Endothelial cell of hepatic sinusoid (primary cell): ENCODE measurements at regions not wholly inside any gene's neighbourhood (a gene's known extent, or its start where the extent isn't known, plus 50 kb on each side); places are given as distances from the start of the nearest gene placed in this dataset.

Experiments
- in situ Hi-C: cut with HindIII; loops from 2 replicates; pipeline ENCODE4 v1.10.0; 2017; ENCODE audit warnings: low sequenced_read_pairs

- in situ Hi-C loops: no loop called here
Measured at GRCh38 chrX:8314881-8315280, 143.8 kb upstream of the VCX2 start.

- in situ Hi-C loops: no loop called here
Measured at GRCh38 chrX:8319359-8319758, 145.3 kb upstream of the VCX3B start.

- in situ Hi-C loops: no loop called here
Measured at GRCh38 chrX:8323356-8323755, 141.3 kb upstream of the VCX3B start.

DNA sequence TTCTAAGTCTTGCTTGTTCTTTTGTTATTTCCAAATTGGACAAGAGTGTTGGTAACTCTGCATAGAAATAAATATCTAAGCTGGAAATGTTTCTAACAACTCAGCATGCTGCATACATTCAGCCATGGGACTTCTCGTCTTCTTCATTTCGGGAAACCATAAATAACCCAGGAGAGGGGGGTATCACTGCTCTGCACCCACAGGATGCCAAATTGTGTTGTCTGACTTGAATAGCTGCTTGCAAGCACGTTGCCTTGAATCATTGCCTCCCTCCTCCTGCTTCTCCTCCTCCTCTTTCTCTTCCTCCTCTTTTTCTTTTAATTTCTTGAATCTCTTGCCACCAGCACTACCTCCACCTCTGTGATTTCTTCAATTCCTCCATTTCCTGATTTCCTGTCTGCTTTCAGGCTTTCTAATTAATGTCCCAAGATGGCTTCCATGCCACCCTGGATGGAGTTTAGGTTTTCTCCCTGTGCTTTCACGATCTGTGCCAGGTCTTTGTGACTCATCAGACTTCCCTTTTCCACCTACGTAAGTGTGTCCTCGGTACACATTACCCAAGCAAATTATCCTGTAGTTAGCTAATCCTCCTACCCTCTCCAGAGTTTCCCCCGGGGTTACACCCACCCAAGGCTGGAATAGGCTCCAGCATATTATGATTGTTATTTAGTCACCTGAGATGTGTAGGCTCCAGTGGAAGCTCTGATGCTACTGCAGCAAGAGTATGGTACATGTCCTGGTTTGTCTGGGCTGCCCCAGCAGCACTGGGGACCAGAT, 122.6 kb upstream of the VCX3B start:
- in situ Hi-C loops: no loop called here

GRCh38 chrX:8345473-8345872, 119.2 kb upstream of the VCX3B start:
- in situ Hi-C loops: loop anchor here (5.0 kb wide), 1 partner anchor 58 kb away; no protein-coding TSS in a partner anchor

GRCh38 chrX:8346060-8346459, 118.6 kb upstream of the VCX3B start:
- in situ Hi-C loops: loop anchor here (5.0 kb wide), 1 partner anchor 59 kb away; no protein-coding TSS in a partner anchor

DNA sequence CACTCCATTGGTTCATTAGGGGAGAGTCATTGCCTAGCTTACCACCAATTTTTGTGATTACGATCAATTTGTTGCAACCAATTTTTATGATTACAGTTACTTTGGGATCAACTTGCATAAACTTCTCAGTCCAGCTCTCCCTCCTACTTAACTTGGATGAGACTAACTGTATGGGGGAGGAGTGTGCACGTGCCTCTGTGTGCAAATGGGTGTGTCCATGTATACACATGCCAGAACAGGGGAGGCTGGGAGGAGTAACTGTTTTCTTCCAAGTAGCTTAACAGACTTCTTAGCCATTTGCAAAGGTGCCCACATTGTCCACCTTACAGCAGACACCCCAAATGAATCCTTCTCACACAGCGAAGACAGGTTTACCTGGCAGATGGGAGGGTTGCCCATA, 117.7 kb upstream of the VCX3B start:
- in situ Hi-C loops: loop anchor here (5.0 kb wide), 1 partner anchor 60 kb away; no protein-coding TSS in a partner anchor

DNA sequence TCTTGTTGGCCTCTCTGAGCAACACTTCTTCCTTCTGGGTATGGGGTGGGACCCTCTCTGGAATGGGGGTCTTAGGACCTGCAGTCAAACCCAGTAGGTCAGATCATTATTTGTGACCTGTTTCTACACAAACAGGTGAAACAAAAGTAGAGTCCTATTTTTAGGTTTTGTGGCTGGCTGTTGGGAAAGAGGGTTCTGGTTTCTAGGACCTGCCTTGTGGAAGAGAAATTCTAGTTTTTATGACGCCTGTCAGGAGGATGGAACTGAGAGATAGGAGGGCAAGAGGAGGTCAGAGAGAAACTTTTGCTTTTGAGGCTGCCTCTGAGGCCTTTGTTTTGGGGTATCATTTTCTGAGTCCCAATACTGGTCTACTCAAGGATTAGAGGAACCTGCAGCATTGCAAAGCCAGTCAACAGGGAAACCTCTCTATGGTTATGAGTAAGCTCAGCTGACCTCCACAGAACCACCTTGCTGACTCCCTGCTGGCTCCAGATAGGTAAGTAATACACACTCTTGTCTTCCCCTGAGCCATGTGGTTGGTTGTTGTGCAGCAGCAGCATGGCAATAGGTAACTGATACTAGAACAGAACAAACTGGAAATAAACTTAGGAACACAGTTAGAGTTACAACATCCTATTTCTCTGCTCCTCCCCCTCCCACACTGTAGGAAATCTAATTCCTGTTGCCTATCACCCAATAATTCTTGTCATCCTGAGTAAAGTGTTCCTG, 114.7 kb upstream of the VCX3B start:
- in situ Hi-C loops: loop anchor here (5.0 kb wide), 1 partner anchor 63 kb away; no protein-coding TSS in a partner anchor

DNA sequence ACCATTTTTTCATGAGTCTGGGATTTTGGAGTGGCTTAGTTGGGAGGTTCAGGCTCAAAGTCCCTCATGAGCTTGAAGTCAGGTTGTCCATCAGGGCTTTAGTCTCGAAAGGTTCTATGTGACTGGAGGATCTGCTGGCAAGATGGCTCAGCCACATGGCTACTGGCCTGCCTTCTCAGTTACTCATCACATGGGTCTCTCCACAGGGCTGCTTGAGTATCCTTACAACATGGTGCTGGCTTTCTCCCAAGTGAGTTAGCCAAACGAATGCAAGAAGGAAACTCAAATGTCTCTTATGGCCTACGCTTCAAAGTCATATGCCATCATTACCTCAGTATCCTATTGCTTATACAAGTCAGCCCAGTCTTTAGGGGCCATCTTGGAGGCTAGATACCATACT, 106.3 kb upstream of the VCX3B start:
- in situ Hi-C loops: no loop called here

- in situ Hi-C loops: no loop called here
Measured at GRCh38 chrX:8364369-8365141, 100.1 kb upstream of the VCX3B start.

DNA sequence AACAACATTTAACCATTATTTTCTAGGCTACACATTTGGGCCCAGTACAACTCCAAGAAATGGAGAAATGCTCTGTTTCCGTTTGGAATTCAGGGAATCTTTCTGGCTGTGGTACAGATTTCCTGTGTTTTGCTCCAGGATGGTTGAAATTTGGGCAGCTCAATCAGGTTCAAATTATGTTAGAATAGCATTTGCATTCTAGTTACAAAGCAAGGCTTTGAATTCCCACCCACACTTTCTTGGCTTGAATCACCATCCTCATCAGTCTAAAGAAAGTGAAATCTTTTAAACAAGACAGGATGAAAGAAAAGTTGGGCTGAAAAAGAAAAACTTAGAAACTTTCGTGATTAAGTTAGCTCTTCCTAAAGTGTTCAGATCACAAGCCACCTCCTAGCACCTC, 98.1 kb upstream of the VCX3B start:
- in situ Hi-C loops: no loop called here

DNA sequence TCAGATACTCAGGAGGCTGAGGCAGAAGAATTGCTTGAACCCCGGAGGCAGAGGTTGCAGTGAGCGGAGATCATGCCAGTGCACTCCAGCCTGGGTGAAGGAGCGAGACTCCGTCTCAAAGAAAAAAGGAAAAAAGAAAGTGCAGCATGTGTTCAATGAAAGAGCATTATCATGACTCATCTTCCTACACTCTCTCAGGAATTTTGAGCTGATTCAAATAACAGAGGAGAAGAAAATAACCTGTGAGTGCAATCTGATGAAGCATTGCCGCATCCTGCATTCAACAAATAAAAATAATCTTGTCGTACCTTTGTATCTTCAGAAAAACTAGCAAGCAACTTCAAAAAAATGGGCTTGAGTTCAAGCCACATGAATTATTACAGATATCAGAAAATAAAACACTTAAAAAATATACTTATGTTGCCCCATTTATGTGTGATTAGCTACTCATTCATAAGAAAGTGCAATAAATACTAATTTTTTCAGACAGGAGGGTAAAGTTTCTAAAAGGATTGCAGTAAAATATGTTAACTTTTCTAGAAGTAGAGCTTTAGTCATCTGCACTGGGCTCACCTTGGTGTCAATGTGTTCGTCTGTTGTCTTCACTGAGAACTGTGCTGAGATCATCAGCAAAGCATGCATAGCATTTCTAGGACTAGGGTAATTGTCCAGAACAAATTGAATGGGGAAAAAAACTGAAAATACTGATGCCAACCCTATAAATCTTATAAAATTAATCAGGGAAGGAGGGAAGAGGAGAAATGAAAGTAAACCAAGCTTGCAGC, 90.4 kb upstream of the VCX3B start:
- in situ Hi-C loops: no loop called here

- in situ Hi-C loops: no loop called here
Measured at GRCh38 chrX:8377041-8377440, 87.6 kb upstream of the VCX3B start.

- in situ Hi-C loops: no loop called here
Measured at GRCh38 chrX:8390771-8391170, 73.9 kb upstream of the VCX3B start.

GRCh38 chrX:8403988-8404387, 60.6 kb upstream of the VCX3B start:
- in situ Hi-C loops: no loop called here

DNA sequence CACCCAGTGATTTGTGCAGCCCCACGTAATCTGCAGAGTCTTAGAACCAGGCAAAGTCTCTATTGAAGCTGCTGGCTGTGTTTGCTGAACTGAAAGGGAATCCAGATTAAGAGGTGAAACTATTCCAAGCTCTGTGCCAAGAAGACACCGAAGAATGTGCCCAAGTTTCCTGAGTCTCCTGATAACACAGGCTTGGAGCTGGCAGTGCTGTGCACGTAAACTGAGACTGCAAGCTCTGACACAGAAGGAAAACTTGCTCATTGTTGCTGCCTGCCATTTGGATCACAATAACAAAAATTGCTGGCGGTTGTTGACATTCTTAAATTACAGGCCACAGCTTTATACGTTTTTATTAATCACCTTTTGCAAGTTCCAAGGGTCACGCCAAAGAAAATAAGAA, 60.2 kb upstream of the VCX3B start:
- in situ Hi-C loops: no loop called here

- in situ Hi-C loops: no loop called here
Measured at GRCh38 chrX:8404926-8405325, 59.7 kb upstream of the VCX3B start.

GRCh38 chrX:8405631-8406030, 59.0 kb upstream of the VCX3B start:
- in situ Hi-C loops: no loop called here

- in situ Hi-C loops: no loop called here
Measured at GRCh38 chrX:8413279-8413678, 51.4 kb upstream of the VCX3B start.
